ENCODE measurements at regions not wholly inside any gene's neighbourhood (a gene's known extent, or its start where the extent isn't known, plus 50 kb on each side); places are given as distances from the start of the nearest gene placed in this dataset.

DNA sequence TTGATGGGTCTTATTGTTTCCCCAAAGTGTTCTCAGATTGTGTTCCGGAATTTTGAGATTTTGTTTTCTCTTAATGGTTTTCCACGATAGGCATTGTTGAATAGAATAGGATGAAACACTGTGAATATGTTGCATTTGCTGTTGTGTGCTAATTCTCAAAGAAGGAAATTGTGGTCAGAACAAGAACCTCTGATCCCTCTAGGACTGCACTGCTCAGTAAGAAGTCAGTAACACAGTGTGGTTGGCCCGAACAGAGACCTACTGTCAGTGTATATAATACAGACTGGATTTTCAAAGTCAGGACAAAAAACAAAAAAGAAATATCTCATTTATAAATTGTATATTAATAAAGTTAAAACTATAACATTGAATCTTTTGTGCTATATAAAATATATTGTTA is 494.8 kb downstream of the MAT2B start:
- Histone ChIP-seq H3K4me3 (replicated peaks; ENCODE audit: low read depth, low read length) (no peak overlapping the region), H3K27me3 (replicated peaks; ENCODE audit: control insufficient read depth, insufficient read depth, low read length) (no peaks in the 10 kb centered on the region), H3K36me3 (ENCODE audit: control insufficient read depth, insufficient read depth, low read length) (no peaks in the 10 kb centered on the region)
- TF ChIP-seq, protein P1, sequence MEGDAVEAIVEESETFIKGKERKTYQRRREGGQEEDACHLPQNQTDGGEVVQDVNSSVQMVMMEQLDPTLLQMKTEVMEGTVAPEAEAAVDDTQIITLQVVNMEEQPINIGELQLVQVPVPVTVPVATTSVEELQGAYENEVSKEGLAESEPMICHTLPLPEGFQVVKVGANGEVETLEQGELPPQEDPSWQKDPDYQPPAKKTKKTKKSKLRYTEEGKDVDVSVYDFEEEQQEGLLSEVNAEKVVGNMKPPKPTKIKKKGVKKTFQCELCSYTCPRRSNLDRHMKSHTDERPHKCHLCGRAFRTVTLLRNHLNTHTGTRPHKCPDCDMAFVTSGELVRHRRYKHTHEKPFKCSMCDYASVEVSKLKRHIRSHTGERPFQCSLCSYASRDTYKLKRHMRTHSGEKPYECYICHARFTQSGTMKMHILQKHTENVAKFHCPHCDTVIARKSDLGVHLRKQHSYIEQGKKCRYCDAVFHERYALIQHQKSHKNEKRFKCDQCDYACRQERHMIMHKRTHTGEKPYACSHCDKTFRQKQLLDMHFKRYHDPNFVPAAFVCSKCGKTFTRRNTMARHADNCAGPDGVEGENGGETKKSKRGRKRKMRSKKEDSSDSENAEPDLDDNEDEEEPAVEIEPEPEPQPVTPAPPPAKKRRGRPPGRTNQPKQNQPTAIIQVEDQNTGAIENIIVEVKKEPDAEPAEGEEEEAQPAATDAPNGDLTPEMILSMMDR (IDR thresholded peaks at IDR 0.05; ENCODE audit: insufficient read depth, low read length, poor library complexity, severe bottlenecking), result no peak
- DNase-seq (ENCODE audit: extremely low read depth, insufficient read length), result no peak

DNA sequence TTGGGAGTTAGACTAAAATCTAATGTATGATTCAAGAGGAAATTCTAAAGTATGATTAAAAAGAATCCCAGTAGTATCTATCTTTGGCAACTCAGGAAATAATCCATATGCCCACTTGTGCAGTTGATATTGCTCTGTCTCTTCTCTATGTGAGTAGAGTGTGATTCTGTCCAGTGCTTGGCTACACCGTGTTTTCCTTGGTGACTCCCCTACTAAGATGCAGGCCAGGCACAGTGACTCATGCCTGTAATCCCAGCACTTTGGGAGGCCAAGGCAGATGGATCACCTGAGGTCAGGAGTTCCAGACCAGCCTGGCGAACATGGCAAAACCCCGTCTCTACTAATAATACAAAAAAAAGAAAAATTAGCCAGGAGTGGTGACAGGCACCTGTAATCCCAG is 495.4 kb downstream of the MAT2B start:
- Histone ChIP-seq H3K36me3 (ENCODE audit: control insufficient read depth, insufficient read depth, low read length) (no peaks in the 10 kb centered on the region), H3K27me3 (replicated peaks; ENCODE audit: control insufficient read depth, insufficient read depth, low read length) (no peaks in the 10 kb centered on the region), H3K4me3 (replicated peaks; ENCODE audit: low read depth, low read length) (no peak overlapping the region)
- TF ChIP-seq, protein P1 (IDR thresholded peaks at IDR 0.05; ENCODE audit: insufficient read depth, low read length, poor library complexity, severe bottlenecking), result no peak
- DNase-seq (ENCODE audit: extremely low read depth, insufficient read length), result no peak

DNA sequence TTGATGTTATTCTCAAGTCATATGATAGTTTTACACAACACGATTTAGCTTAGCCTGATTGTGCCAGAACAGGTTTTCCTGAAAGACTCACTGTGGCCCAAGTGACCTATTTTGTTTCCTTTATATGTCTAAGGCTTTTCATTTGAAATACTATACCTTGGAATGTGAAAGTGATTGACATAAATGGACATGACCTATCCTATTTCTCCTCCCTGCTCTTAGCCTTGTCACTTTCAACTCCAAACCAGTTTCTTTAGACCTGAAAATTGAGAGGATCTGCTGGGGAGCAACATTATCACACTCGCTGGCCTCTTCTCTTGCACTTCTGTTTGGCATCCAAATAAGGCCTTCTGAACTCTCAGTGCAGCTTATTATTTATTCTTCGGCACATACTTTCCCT is 496.8 kb downstream of the MAT2B start:
- TF ChIP-seq, protein P1 (IDR thresholded peaks at IDR 0.05; ENCODE audit: insufficient read depth, low read length, poor library complexity, severe bottlenecking), result no peak
- no peak for DNase-seq (ENCODE audit: extremely low read depth, insufficient read length)
- Histone ChIP-seq H3K4me3 (replicated peaks; ENCODE audit: low read depth, low read length) (no peak overlapping the region), H3K36me3 (ENCODE audit: control insufficient read depth, insufficient read depth, low read length) (no peaks in the 10 kb centered on the region), H3K27me3 (replicated peaks; ENCODE audit: control insufficient read depth, insufficient read depth, low read length) (no peaks in the 10 kb centered on the region)

DNA sequence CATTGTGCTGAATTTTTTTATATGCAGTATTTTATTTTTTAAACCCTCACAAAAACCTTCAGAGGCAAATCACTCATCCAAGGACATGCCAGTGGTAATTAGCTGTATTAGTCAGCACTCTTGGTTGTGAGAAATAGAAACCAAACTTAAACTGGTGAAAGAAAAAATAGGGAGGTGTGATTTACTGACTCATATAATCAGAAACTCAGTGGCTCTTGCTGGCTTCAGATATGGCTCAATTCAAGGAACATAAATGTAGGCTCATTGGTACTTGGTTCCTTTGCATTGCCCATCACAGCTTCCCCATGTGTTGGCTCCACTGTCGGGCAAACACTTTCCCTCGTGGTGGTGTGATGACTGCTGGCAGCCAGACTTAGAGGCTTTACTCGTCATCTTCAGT is 497.2 kb downstream of the MAT2B start:
- no peaks in the 10 kb centered on the region for H3K27me3 ChIP-seq (replicated peaks; ENCODE audit: control insufficient read depth, insufficient read depth, low read length)
- TF ChIP-seq, protein P1 (IDR thresholded peaks at IDR 0.05; ENCODE audit: insufficient read depth, low read length, poor library complexity, severe bottlenecking), result no peak
- H3K4me3 ChIP-seq (replicated peaks; ENCODE audit: low read depth, low read length), result no peak overlapping the region
- no peaks in the 10 kb centered on the region for H3K36me3 ChIP-seq (ENCODE audit: control insufficient read depth, insufficient read depth, low read length)
- no peak for DNase-seq (ENCODE audit: extremely low read depth, insufficient read length)

DNA sequence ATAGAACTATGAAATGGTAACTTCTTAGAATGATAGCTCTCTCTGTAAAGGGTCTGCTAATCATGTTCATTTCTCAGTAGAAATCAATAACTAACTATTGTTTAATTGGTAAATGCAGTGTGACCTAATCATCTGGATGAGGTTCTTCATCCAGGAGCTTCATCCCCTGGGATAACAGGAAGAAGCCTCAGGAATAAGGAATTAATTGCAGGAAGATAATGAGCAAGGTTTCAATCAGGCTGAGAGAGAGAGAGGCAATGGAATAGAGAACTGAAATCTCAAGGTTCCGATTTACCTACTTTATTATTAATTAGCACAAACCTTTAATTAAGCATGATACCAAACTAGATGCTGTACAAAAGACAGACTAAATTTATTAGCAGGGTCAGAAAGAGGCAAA is 499.7 kb downstream of the MAT2B start:
- no peaks in the 10 kb centered on the region for H3K36me3 ChIP-seq (ENCODE audit: control insufficient read depth, insufficient read depth, low read length)
- H3K27me3 ChIP-seq (replicated peaks; ENCODE audit: control insufficient read depth, insufficient read depth, low read length), result no peaks in the 10 kb centered on the region
- H3K4me3 ChIP-seq (replicated peaks; ENCODE audit: low read depth, low read length), result no peak overlapping the region
- TF ChIP-seq, protein P1 (IDR thresholded peaks at IDR 0.05; ENCODE audit: insufficient read depth, low read length, poor library complexity, severe bottlenecking), result no peak
- no peak for DNase-seq (ENCODE audit: extremely low read depth, insufficient read length)

DNA sequence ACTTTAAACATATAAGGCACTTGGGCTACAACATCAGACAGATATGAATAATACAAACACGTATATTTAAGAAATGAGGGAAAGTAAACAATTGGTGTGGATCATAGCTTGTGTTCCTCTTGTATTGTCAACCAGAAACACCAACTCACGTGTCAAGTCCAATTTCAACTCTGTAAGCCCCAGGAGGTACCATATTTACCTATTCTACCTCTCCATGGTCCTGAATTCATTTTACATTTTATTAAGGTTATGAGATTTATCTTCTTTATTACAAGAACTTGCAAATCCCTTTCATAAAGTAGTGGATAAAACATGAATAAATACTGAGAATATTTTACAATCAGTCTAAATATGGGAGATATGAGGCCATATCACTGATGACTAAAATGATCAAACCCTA is 501.6 kb downstream of the MAT2B start:
- no peaks in the 10 kb centered on the region for H3K27me3 ChIP-seq (replicated peaks; ENCODE audit: control insufficient read depth, insufficient read depth, low read length)
- TF ChIP-seq, protein P1 (IDR thresholded peaks at IDR 0.05; ENCODE audit: insufficient read depth, low read length, poor library complexity, severe bottlenecking), result no peak
- H3K36me3 ChIP-seq (ENCODE audit: control insufficient read depth, insufficient read depth, low read length), result no peaks in the 10 kb centered on the region
- H3K4me3 ChIP-seq (replicated peaks; ENCODE audit: low read depth, low read length), result no peak overlapping the region
- DNase-seq (ENCODE audit: extremely low read depth, insufficient read length), result no peak
